Calu3 (cell line): ENCODE measurements at regions not wholly inside any gene's neighbourhood (a gene's known extent, or its start where the extent isn't known, plus 50 kb on each side); places are given as distances from the start of the nearest gene placed in this dataset.

Source experiments
- BruUV-seq: library from RNA; stranded (reverse); fragments of 400-500 nt; replicated peaks from 2 replicates; lab custom pipeline; 2021; lab: Mats Ljungman, UMichigan
- CTCF ChIA-PET: fragments of 300-600 bp; sonication (Branson Sonifier 250); formaldehyde crosslinking; loops from one replicate; lab custom pipeline; 2022; ENCODE audit warnings: antibody characterized with exemption; lab: Charles Lee
- DNase-seq: peaks from one replicate; pipeline ENCODE4 v3.0.0; 2022
- H3K27ac Mint-ChIP-seq: one replicate; pipeline ENCODE4 v1.8.0; 2022; ENCODE audit warnings: mixed read lengths; ENCODE audit not compliant: unreplicated experiment
- H3K27me3 Mint-ChIP-seq: one replicate; pipeline ENCODE4 v1.8.0; 2022; ENCODE audit warnings: mixed read lengths; ENCODE audit not compliant: unreplicated experiment
- H3K36me3 Mint-ChIP-seq: one replicate; pipeline ENCODE4 v1.8.0; 2022; ENCODE audit warnings: mild to moderate bottlenecking, moderate library complexity, mixed read lengths; ENCODE audit not compliant: insufficient read depth, unreplicated experiment
- H3K4me1 Mint-ChIP-seq: one replicate; pipeline ENCODE4 v1.8.0; 2022; ENCODE audit warnings: mild to moderate bottlenecking, low read depth, mixed read lengths; ENCODE audit not compliant: unreplicated experiment
- H3K4me3 Mint-ChIP-seq: one replicate; pipeline ENCODE4 v1.8.0; 2022; ENCODE audit warnings: mild to moderate bottlenecking, low read depth, moderate library complexity, mixed read lengths; ENCODE audit not compliant: unreplicated experiment
- H3K9me3 Mint-ChIP-seq: one replicate; pipeline ENCODE4 v1.8.0; 2022; ENCODE audit warnings: low read depth, mixed read lengths; ENCODE audit not compliant: unreplicated experiment
- CTCF ChIP-seq: fragments of 200-600 bp; IDR thresholded peaks from one replicate; pipeline ENCODE4 v1.8.0; 2022; ENCODE audit warnings: antibody characterized with exemption; ENCODE audit not compliant: unreplicated experiment
- intact Hi-C: fragments of 100-400 bp; cut with micrococcal nuclease; formaldehyde crosslinking; loops from one replicate; pipeline ENCODE4 v1.10.0; 2022; ENCODE audit not compliant: unreplicated experiment

- no peak for TF ChIP-seq CTCF
- no peaks in the 10 kb centered on the region for H3K27me3 Mint-ChIP-seq
- H3K36me3 Mint-ChIP-seq, result no peaks in the 10 kb centered on the region
- peak overlapping the region; percentile 15 for H3K27ac Mint-ChIP-seq
- H3K4me1 Mint-ChIP-seq, result peaks cover 8% of the 10 kb centered on the region
- CTCF ChIA-PET, result no interaction called here
- no peak overlapping the region for H3K4me3 Mint-ChIP-seq
- BruUV-seq, result no TSS peak
- H3K9me3 Mint-ChIP-seq, result no peaks in the 10 kb centered on the region
- DNase-seq, result peak; percentile 2
- intact Hi-C loops, result no loop called here
These were observed 485.3 kb downstream of the SLITRK6 start for GRCh38 chr13:85313761-85314503.

GRCh38 chr13:85312071-85312470, 487.1 kb downstream of the SLITRK6 start:
- intact Hi-C loops, result no loop called here
- CTCF ChIA-PET, result no interaction called here
- Mint-ChIP-seq H3K4me3 (no peak overlapping the region), H3K9me3 (no peaks in the 10 kb centered on the region), H3K27me3 (no peaks in the 10 kb centered on the region), H3K27ac (no peak overlapping the region), H3K36me3 (no peaks in the 10 kb centered on the region), H3K4me1 (peaks cover 8% of the 10 kb centered on the region)
- no peak for DNase-seq
- TF ChIP-seq CTCF, result no peak
- BruUV-seq, result no TSS peak

DNA sequence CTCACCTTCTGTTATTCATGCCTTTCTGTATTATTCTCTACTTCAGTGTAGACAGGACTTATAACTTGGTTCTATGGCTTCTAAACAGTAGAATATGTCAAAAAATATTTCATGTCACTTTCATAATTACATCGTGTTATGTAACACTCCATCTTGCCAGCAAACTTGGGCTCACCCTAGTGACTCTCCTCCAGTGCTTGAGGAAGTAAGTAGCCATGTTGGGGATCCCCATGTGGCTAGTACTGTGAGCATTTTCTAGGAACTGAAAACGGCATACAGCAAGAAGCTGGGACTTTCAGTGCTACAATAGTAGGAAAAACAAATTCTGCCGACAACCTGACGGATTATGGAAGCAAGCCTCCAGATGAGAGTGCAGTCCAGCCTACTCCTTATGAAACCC, 495.6 kb downstream of the SLITRK6 start:
- BruUV-seq, result no TSS peak
- Mint-ChIP-seq H3K4me3 (no peak overlapping the region), H3K27ac (no peak overlapping the region), H3K9me3 (no peaks in the 10 kb centered on the region), H3K36me3 (no peaks in the 10 kb centered on the region), H3K27me3 (no peaks in the 10 kb centered on the region), H3K4me1 (no peaks in the 10 kb centered on the region)
- CTCF ChIA-PET, result no interaction called here
- no peak for TF ChIP-seq CTCF
- DNase-seq, result no peak
- intact Hi-C loops, result no loop called here

GRCh38 chr13:85298387-85298924, 500.8 kb downstream of the SLITRK6 start:
- no peaks in the 10 kb centered on the region for H3K9me3 Mint-ChIP-seq
- no TSS peak for BruUV-seq
- no peak for TF ChIP-seq CTCF
- CTCF ChIA-PET, result no interaction called here
- no peak overlapping the region for H3K4me3 Mint-ChIP-seq
- H3K27ac Mint-ChIP-seq, result no peak overlapping the region
- H3K36me3 Mint-ChIP-seq, result no peaks in the 10 kb centered on the region
- no peaks in the 10 kb centered on the region for H3K27me3 Mint-ChIP-seq
- intact Hi-C loops, result no loop called here
- no peak for DNase-seq
- H3K4me1 Mint-ChIP-seq, result no peaks in the 10 kb centered on the region
